ENCODE measurements at regions not wholly inside any gene's neighbourhood (a gene's known extent, or its start where the extent isn't known, plus 50 kb on each side); places are given as distances from the start of the nearest gene placed in this dataset.

GRCh38 chr11:101777476-101777875 is 137.3 kb upstream of the CEP126 start:
- TF ChIP-seq ZNF398 (CRISPR knock-in tag; IDR thresholded peaks at IDR 0.05) (no peak), POLR2AphosphoS5 (IDR thresholded peaks at IDR 0.05; ENCODE audit: control insufficient read depth, insufficient read depth, low read depth, low read length) (no peak), THRA (IDR thresholded peaks at IDR 0.05) (no peak), POLR2A (conservative IDR thresholded peaks at IDR 0.05) (no peak), MECOM (CRISPR knock-in tag; IDR thresholded peaks at IDR 0.05) (no peak), KDM1A (IDR thresholded peaks at IDR 0.05) (no peak), RUNX1 (IDR thresholded peaks at IDR 0.05; ENCODE audit: low read depth) (no peak), ZNF274 (IDR thresholded peaks at IDR 0.05; ENCODE audit: borderline replicate concordance, low read depth, low read length) (no peak), POLR2AphosphoS2 (IDR thresholded peaks at IDR 0.05; ENCODE audit: low read length) (no peak), STAG1 (CRISPR knock-in tag; IDR thresholded peaks at IDR 0.05; ENCODE audit: borderline replicate concordance) (no peak), CHD7 (IDR thresholded peaks at IDR 0.05; ENCODE audit: low read depth, low read length) (no peak), ZNF146 (CRISPR knock-in tag; IDR thresholded peaks at IDR 0.05; ENCODE audit: unreplicated experiment) (no peak)

Measured in K562 (cell line).